ENCODE measurements at regions not wholly inside any gene's neighbourhood (a gene's known extent, or its start where the extent isn't known, plus 50 kb on each side); places are given as distances from the start of the nearest gene placed in this dataset.

GRCh38 chrX:142149919-142150318, 55.2 kb downstream of the MAGEC2 start:
- no peak for DNase-seq (ENCODE audit: low spot score)

GRCh38 chrX:142134533-142134932, 70.6 kb downstream of the MAGEC2 start:
- DNase-seq (ENCODE audit: low spot score): no peak

GRCh38 chrX:142096253-142096652, 108.8 kb downstream of the MAGEC2 start:
- no peak for DNase-seq (ENCODE audit: low spot score)

- DNase-seq (ENCODE audit: low spot score): no peak
Measured at GRCh38 chrX:142095651-142096245, 109.3 kb downstream of the MAGEC2 start.

GRCh38 chrX:142089193-142089592, 115.9 kb downstream of the MAGEC2 start:
- DNase-seq (ENCODE audit: low spot score): peak; percentile 6

- DNase-seq (ENCODE audit: low spot score): no peak
Measured at GRCh38 chrX:142084611-142085010, 120.5 kb downstream of the MAGEC2 start.

GRCh38 chrX:142076633-142077032, 128.5 kb downstream of the MAGEC2 start:
- no peak for DNase-seq (ENCODE audit: low spot score)

GRCh38 chrX:142068365-142068764, 136.7 kb downstream of the MAGEC2 start:
- DNase-seq (ENCODE audit: low spot score): no peak

GRCh38 chrX:142060191-142060590, 144.9 kb downstream of the MAGEC2 start:
- no peak for DNase-seq (ENCODE audit: low spot score)

GRCh38 chrX:142054094-142054493, 150.4 kb downstream of the MAGEC1 start:
- no peak for DNase-seq (ENCODE audit: low spot score)

GRCh38 chrX:142052238-142052637, 148.5 kb downstream of the MAGEC1 start:
- DNase-seq (ENCODE audit: low spot score): no peak

GRCh38 chrX:142043196-142043595, 139.5 kb downstream of the MAGEC1 start:
- DNase-seq (ENCODE audit: low spot score): no peak

GRCh38 chrX:142040906-142041305, 137.2 kb downstream of the MAGEC1 start:
- no peak for DNase-seq (ENCODE audit: low spot score)

- no peak for DNase-seq (ENCODE audit: low spot score)
Measured at GRCh38 chrX:142036116-142036515, 132.4 kb downstream of the MAGEC1 start.

- no peak for DNase-seq (ENCODE audit: low spot score)
Measured at GRCh38 chrX:142005532-142005931, 101.8 kb downstream of the MAGEC1 start.

GRCh38 chrX:142002471-142002870, 98.8 kb downstream of the MAGEC1 start:
- no peak for DNase-seq (ENCODE audit: low spot score)

- no peak for DNase-seq (ENCODE audit: low spot score)
Measured at GRCh38 chrX:142001934-142002333, 98.2 kb downstream of the MAGEC1 start.

- no peak for DNase-seq (ENCODE audit: low spot score)
Measured at GRCh38 chrX:141989815-141990214, 86.1 kb downstream of the MAGEC1 start.

GRCh38 chrX:141989134-141989533, 85.4 kb downstream of the MAGEC1 start:
- DNase-seq (ENCODE audit: low spot score): no peak

GRCh38 chrX:141982296-141982695, 78.6 kb downstream of the MAGEC1 start:
- no peak for DNase-seq (ENCODE audit: low spot score)

- DNase-seq (ENCODE audit: low spot score): no peak
Measured at GRCh38 chrX:141975839-141976238, 72.1 kb downstream of the MAGEC1 start.

- no peak for DNase-seq (ENCODE audit: low spot score)
Measured at GRCh38 chrX:141969706-141970105, 66.0 kb downstream of the MAGEC1 start.

- DNase-seq (ENCODE audit: low spot score): no peak
Measured at GRCh38 chrX:141960578-141960977, 56.9 kb downstream of the MAGEC1 start.

Measured in iPS-NIHi11 (cell line).